Activated CD4-positive, alpha-beta T cell treated with anti-CD3 and anti-CD28 coated beads, Interleukin-2, amount 10 ng/mL, durations not matched to agents 24 days and 14 days (primary cell): ENCODE measurements at regions not wholly inside any gene's neighbourhood (a gene's known extent, or its start where the extent isn't known, plus 50 kb on each side); places are given as distances from the start of the nearest gene placed in this dataset.

ENCODE experiments used
- DNase-seq: peaks from one replicate; pipeline ENCODE4 v3.0.0; 2022
- H3K27ac Mint-ChIP-seq: one replicate; pipeline ENCODE4 v1.8.0; 2022; ENCODE audit warnings: mild to moderate bottlenecking, mixed read lengths
- H3K27me3 Mint-ChIP-seq: one replicate; pipeline ENCODE4 v1.8.0; 2022; ENCODE audit warnings: mixed read lengths
- H3K36me3 Mint-ChIP-seq: one replicate; pipeline ENCODE4 v1.8.0; 2022; ENCODE audit warnings: low read depth, mild to moderate bottlenecking, mixed read lengths
- H3K4me1 Mint-ChIP-seq: one replicate; pipeline ENCODE4 v1.8.0; 2021; ENCODE audit warnings: mixed read lengths
- H3K4me3 Mint-ChIP-seq: one replicate; pipeline ENCODE4 v1.8.0; 2022; ENCODE audit warnings: mild to moderate bottlenecking, moderate library complexity, mixed read lengths
- H3K9me3 Mint-ChIP-seq: one replicate; pipeline ENCODE4 v1.8.0; 2021; ENCODE audit warnings: mixed read lengths
- intact Hi-C: fragments of 100-400 bp; cut with micrococcal nuclease; formaldehyde crosslinking; loops from one replicate; pipeline ENCODE4 v1.15.1; 2023

GRCh38 chr1:232548691-232549090 is 81.2 kb downstream of the SIPA1L2 start:
- Mint-ChIP-seq H3K27me3 (peaks cover 17% of the 10 kb centered on the region), H3K9me3 (no peaks in the 10 kb centered on the region), H3K27ac (no peak overlapping the region), H3K36me3 (no peaks in the 10 kb centered on the region), H3K4me1 (no peaks in the 10 kb centered on the region), H3K4me3 (no peak overlapping the region)
- intact Hi-C loops: no loop called here
- no peak for DNase-seq

- intact Hi-C loops: no loop called here
- Mint-ChIP-seq H3K4me1 (no peaks in the 10 kb centered on the region), H3K36me3 (no peaks in the 10 kb centered on the region), H3K27ac (no peak overlapping the region), H3K27me3 (peaks cover 17% of the 10 kb centered on the region), H3K9me3 (no peaks in the 10 kb centered on the region), H3K4me3 (no peak overlapping the region)
- no peak for DNase-seq
These were observed 81.9 kb downstream of the SIPA1L2 start for GRCh38 chr1:232547938-232548484.

GRCh38 chr1:232542633-232543593 is 87.0 kb downstream of the SIPA1L2 start:
- H3K9me3 Mint-ChIP-seq: no peaks in the 10 kb centered on the region
- intact Hi-C loops: no loop called here
- no peak for DNase-seq
- no peaks in the 10 kb centered on the region for H3K36me3 Mint-ChIP-seq
- no peak overlapping the region for H3K4me3 Mint-ChIP-seq
- H3K27ac Mint-ChIP-seq: no peak overlapping the region
- H3K4me1 Mint-ChIP-seq: peaks cover 4% of the 10 kb centered on the region
- H3K27me3 Mint-ChIP-seq: peaks cover 23% of the 10 kb centered on the region

- no peaks in the 10 kb centered on the region for H3K9me3 Mint-ChIP-seq
- H3K4me1 Mint-ChIP-seq: peaks cover 4% of the 10 kb centered on the region
- H3K27me3 Mint-ChIP-seq: peaks cover 16% of the 10 kb centered on the region
- no peak for DNase-seq
- H3K36me3 Mint-ChIP-seq: no peaks in the 10 kb centered on the region
- intact Hi-C loops: no loop called here
- H3K27ac Mint-ChIP-seq: no peak overlapping the region
- no peak overlapping the region for H3K4me3 Mint-ChIP-seq
These were observed 91.0 kb downstream of the SIPA1L2 start for GRCh38 chr1:232538943-232539302.

DNA sequence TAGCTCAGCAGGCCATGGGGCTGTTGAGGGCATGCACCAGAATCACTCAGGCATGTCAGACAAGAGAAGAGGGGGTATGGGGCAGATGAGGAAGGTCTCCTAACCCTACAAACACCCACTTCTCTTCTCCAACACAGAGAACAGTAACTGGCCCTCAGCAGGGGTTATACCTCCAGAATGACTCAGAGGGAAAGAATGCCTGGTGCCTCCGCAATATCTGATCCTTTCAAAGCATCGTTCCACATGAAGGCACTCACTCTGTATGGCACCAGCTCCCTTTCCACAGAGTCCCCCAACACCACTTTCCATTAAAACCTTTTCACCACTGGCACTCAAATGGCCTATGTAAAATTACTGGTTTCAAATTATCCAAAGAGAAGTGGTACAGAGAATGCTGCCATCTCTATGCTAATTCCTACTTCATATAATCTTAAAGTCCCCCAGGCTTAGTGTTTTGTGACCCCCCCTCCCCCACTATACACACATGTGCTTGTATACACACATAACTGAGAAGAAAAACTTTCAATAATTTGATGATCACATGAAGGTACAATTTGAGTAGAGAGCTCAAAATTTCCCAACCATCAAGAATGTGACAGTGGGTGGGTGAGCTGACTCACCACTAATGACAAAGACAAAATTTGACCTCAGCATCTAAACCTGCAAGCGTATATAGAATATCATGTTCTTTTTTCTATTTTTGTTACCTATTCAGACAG is 91.5 kb downstream of the SIPA1L2 start:
- no peak overlapping the region for H3K27ac Mint-ChIP-seq
- peaks cover 4% of the 10 kb centered on the region for H3K4me1 Mint-ChIP-seq
- H3K4me3 Mint-ChIP-seq: no peak overlapping the region
- no peaks in the 10 kb centered on the region for H3K36me3 Mint-ChIP-seq
- intact Hi-C loops: no loop called here
- DNase-seq: no peak
- peaks cover 16% of the 10 kb centered on the region for H3K27me3 Mint-ChIP-seq
- no peaks in the 10 kb centered on the region for H3K9me3 Mint-ChIP-seq

DNA sequence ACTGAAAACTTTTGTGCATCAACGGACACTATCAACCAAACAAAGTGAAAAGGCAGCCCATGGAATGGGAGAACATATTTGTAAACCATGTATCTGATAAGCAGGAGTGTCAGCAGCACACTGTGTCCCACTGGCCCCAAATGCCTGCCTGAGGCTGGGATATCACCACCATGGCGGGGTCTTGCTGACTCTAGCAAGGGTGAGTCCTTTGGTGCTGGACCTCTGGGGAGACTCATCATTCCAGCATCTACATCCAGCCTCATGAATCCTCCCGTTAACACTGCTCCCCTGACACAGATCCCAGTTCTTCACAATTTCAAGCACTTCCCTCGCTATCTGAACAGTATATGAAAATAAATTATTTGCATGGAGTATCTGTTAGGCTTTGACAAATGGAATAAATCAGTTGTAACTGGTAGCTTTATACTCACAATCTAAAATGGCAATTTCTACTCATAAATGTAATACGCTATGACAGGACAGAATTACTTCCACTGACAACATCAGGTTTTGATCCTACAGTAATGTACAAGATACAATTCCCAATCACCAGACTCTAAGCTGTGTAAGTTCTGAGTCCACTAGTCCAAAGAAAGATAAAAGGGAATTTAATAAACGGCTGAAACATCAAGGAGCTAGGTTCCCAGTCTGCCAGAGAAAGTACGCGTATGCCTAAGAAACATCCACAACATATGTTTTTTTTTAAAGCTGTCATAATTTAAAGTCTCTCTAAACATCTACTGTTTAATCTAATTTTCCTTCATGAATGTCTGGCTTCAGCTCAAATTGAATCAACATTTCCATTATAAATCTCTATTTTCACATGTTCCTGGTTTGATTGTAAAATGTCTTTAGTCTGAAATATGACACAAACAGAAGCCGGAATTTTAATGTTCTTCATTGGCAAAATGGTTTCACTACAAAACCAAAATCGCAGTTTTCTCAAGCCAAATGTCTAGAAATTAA is 95.1 kb downstream of the SIPA1L2 start:
- H3K4me1 Mint-ChIP-seq: peaks cover 4% of the 10 kb centered on the region
- H3K27me3 Mint-ChIP-seq: peaks cover 17% of the 10 kb centered on the region
- no peak for DNase-seq
- no peak overlapping the region for H3K27ac Mint-ChIP-seq
- intact Hi-C loops: no loop called here
- H3K9me3 Mint-ChIP-seq: no peaks in the 10 kb centered on the region
- peaks cover 3% of the 10 kb centered on the region for H3K36me3 Mint-ChIP-seq
- no peak overlapping the region for H3K4me3 Mint-ChIP-seq

- Mint-ChIP-seq H3K27me3 (peaks cover 17% of the 10 kb centered on the region), H3K4me1 (peaks cover 9% of the 10 kb centered on the region), H3K27ac (no peak overlapping the region), H3K4me3 (no peak overlapping the region), H3K9me3 (no peaks in the 10 kb centered on the region), H3K36me3 (peaks cover 3% of the 10 kb centered on the region)
- intact Hi-C loops: no loop called here
- no peak for DNase-seq
These were observed 96.6 kb downstream of the SIPA1L2 start for GRCh38 chr1:232533328-232533727.

DNA sequence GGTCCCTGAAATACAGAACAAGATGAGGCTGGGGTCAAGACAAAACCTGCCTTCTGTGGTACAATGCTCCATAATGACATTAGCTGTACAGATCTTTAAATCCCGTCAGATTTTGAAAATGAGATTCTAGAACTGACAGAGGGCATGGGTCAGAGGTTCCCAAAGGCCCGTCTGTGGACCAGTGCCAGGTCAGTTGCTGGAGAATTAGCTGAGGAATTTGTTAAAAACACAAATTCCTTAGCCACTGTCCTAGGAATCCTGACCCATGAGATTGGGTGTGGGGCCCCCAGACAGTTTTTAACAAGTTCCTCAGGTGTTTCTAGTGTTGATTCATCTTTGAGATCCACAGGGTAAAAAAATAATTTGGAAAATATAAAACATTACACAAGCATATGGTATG is 97.0 kb downstream of the SIPA1L2 start:
- Mint-ChIP-seq H3K27ac (no peak overlapping the region), H3K4me1 (peaks cover 9% of the 10 kb centered on the region), H3K4me3 (no peak overlapping the region), H3K36me3 (peaks cover 3% of the 10 kb centered on the region), H3K27me3 (peaks cover 17% of the 10 kb centered on the region), H3K9me3 (no peaks in the 10 kb centered on the region)
- DNase-seq: no peak
- intact Hi-C loops: no loop called here

DNA sequence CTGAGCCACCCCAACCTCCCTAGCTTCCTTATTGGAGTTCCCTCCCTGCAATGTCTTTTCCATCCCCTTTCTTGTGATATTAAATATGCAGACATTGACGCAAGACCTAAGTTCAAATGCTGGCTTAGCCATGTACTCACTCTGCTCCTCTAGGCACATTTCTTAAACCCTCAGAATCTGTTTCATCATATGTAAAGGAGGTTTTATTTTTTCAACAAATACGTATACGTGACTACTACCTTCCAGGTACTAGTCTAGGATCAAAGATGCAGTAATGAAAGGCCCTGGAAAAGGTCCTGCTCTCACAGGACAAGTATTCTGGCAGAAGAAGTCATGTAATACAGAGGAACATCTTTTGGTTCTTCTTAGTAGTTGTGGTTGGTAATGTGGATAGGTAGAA is 98.6 kb downstream of the SIPA1L2 start:
- H3K9me3 Mint-ChIP-seq: no peaks in the 10 kb centered on the region
- H3K4me3 Mint-ChIP-seq: no peak overlapping the region
- H3K27ac Mint-ChIP-seq: no peak overlapping the region
- H3K27me3 Mint-ChIP-seq: peaks cover 17% of the 10 kb centered on the region
- peaks cover 9% of the 10 kb centered on the region for H3K4me1 Mint-ChIP-seq
- peaks cover 3% of the 10 kb centered on the region for H3K36me3 Mint-ChIP-seq
- DNase-seq: no peak
- intact Hi-C loops: no loop called here

DNA sequence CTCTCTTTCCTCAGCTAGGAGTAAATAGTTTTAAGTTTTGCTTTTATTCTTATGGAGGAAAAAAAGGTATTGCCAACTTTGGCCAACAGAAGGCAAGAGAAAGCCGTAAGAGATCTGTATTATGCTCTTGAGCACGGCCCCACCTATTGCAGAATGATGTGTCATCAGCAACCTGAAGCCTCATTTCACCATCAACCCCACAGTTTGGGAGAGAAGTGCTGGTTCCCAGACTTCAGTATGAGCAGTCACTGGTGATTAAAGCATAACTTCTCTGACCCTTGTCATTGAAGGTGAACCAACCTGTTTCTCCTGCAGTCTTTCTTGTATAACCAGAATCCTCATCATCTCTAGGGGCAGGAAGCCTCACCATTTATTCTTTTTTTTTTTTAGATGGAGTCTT is 100.2 kb downstream of the SIPA1L2 start:
- H3K4me1 Mint-ChIP-seq: peaks cover 9% of the 10 kb centered on the region
- peaks cover 17% of the 10 kb centered on the region for H3K27me3 Mint-ChIP-seq
- no peak overlapping the region for H3K27ac Mint-ChIP-seq
- intact Hi-C loops: no loop called here
- H3K4me3 Mint-ChIP-seq: no peak overlapping the region
- no peak for DNase-seq
- H3K36me3 Mint-ChIP-seq: peaks cover 3% of the 10 kb centered on the region
- H3K9me3 Mint-ChIP-seq: no peaks in the 10 kb centered on the region

DNA sequence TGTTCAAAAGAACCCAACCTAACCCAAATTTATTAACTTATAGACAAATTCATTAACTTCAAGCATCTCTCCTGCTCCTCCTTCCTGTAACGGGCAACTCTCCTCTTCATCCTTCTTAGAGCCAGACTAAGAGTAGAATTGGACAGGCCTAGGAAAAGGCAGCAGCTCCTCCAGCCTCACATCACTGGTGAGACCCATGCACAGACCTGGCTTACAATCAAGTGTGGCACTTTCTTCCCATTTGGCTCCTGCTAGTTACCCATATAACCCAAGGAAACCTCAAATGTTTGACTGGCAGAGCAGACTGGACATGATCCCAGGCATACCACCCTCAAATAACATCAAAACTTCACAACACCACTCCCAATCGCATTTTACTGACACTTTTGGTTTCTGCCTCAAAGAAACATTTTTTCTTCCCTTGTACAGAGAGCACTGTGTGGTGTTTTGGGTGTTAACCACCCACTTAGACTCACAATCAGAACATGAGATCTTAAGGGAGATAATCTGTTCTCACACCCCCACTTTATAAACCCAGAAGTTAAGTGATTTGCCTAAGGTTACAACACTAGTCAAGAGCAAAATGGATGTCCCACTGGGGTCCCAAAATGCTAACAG is 101.4 kb downstream of the SIPA1L2 start:
- Mint-ChIP-seq H3K27me3 (peaks cover 17% of the 10 kb centered on the region), H3K27ac (no peak overlapping the region), H3K4me1 (peaks cover 11% of the 10 kb centered on the region), H3K4me3 (no peak overlapping the region), H3K36me3 (peaks cover 3% of the 10 kb centered on the region), H3K9me3 (no peaks in the 10 kb centered on the region)
- peak; percentile 64 for DNase-seq
- intact Hi-C loops: no loop called here

- peaks cover 20% of the 10 kb centered on the region for H3K27me3 Mint-ChIP-seq
- H3K27ac Mint-ChIP-seq: no peak overlapping the region
- H3K36me3 Mint-ChIP-seq: no peaks in the 10 kb centered on the region
- intact Hi-C loops: no loop called here
- peaks cover 9% of the 10 kb centered on the region for H3K4me1 Mint-ChIP-seq
- no peak for DNase-seq
- H3K4me3 Mint-ChIP-seq: no peak overlapping the region
- H3K9me3 Mint-ChIP-seq: no peaks in the 10 kb centered on the region
These were observed 105.9 kb downstream of the SIPA1L2 start for GRCh38 chr1:232524056-232524455.

DNA sequence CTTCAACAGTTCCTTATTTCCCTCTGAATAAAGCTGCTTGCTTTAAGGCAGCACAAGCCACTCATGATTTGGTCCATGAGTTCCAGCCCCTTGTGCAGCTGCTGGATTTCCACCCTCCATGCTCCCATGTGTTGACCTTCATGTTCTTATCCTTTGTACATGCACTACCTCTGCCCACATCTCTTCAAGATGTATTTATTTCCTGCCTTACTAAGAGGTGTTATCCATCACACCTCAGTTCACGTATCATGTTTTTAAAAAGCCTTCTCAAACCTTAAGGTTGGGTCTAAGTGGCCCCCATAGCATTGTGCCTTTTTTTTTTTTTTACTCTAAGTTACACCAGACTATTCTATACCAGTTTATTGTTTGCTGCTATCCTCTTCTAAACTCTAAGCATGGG is 107.7 kb downstream of the SIPA1L2 start:
- Mint-ChIP-seq H3K4me3 (no peak overlapping the region), H3K9me3 (no peaks in the 10 kb centered on the region)
- intact Hi-C loops: no loop called here

More for the DNA sequence above, 107.7 kb downstream of the SIPA1L2 start:
- no peak for DNase-seq
- peaks cover 2% of the 10 kb centered on the region for H3K4me1 Mint-ChIP-seq
- no peaks in the 10 kb centered on the region for H3K36me3 Mint-ChIP-seq
- H3K27ac Mint-ChIP-seq: no peak overlapping the region
- peaks cover 27% of the 10 kb centered on the region for H3K27me3 Mint-ChIP-seq
